Loucy (cell line): ENCODE measurements at regions not wholly inside any gene's neighbourhood (a gene's known extent, or its start where the extent isn't known, plus 50 kb on each side); places are given as distances from the start of the nearest gene placed in this dataset.

Experiments
- H2AFZ ChIP-seq: fragments of 200-600 bp; sonication (generic); 2 replicates; pipeline ENCODE4 v1.6.0; 2016; ENCODE audit warnings: antibody characterized with exemption, mild to moderate bottlenecking, low read length, moderate library complexity
- H3F3A ChIP-seq: fragments of 200-600 bp; 2 replicates; pipeline ENCODE4 v1.6.0; 2016; ENCODE audit warnings: antibody characterized with exemption, low read depth, mild to moderate bottlenecking
- H3K27me3 ChIP-seq: fragments of 200-600 bp; sonication (generic); 2 replicates; pipeline ENCODE4 v1.6.1; 2014; ENCODE audit warnings: low read length, mild to moderate bottlenecking; ENCODE audit not compliant: insufficient read depth, poor library complexity, severe bottlenecking
- H3K36me3 ChIP-seq: fragments of 200-600 bp; sonication (generic); 2 replicates; pipeline ENCODE4 v1.6.1; 2016; ENCODE audit warnings: low read length; ENCODE audit not compliant: insufficient read depth
- H3K4me1 ChIP-seq: fragments of 200-600 bp; sonication (generic); 2 replicates; pipeline ENCODE4 v1.5.1; 2014; ENCODE audit warnings: low read length, mild to moderate bottlenecking; ENCODE audit not compliant: insufficient read depth, poor library complexity, severe bottlenecking
- H3K4me2 ChIP-seq: fragments of 200-600 bp; sonication (generic); 2 replicates; pipeline ENCODE4 v1.6.0; 2014; ENCODE audit warnings: antibody characterized with exemption, low read length, low read depth, mild to moderate bottlenecking; ENCODE audit not compliant: poor library complexity, severe bottlenecking
- H3K4me3 ChIP-seq: fragments of 200-600 bp; sonication (generic); 2 replicates; pipeline ENCODE4 v1.5.1; 2014; ENCODE audit warnings: low read length, mild to moderate bottlenecking, mixed read lengths; ENCODE audit not compliant: poor library complexity, severe bottlenecking
- H3K79me2 ChIP-seq: fragments of 200-600 bp; sonication (generic); 2 replicates; pipeline ENCODE4 v1.6.1; 2014; ENCODE audit warnings: low read length; ENCODE audit not compliant: insufficient read depth
- H3K9ac ChIP-seq: fragments of 200-600 bp; sonication (generic); 2 replicates; pipeline ENCODE4 v1.6.0; 2014; ENCODE audit warnings: mild to moderate bottlenecking, low read depth, low read length, moderate library complexity; ENCODE audit not compliant: poor library complexity, severe bottlenecking
- H3K9me2 ChIP-seq: fragments of 200-600 bp; sonication (generic); replicated peaks from 2 replicates; pipeline ENCODE4 v1.6.1; 2016; ENCODE audit warnings: low read depth, low read length, mixed read lengths
- H3K9me3 ChIP-seq: fragments of 200-600 bp; sonication (generic); 2 replicates; pipeline ENCODE4 v1.6.1; 2014; ENCODE audit warnings: mild to moderate bottlenecking, antibody characterized with exemption, low read length, low read depth; ENCODE audit not compliant: insufficient read depth
- H4K20me1 ChIP-seq: fragments of 200-600 bp; sonication (generic); 2 replicates; pipeline ENCODE4 v1.6.0; 2014; ENCODE audit warnings: antibody characterized with exemption, low read length, mild to moderate bottlenecking; ENCODE audit not compliant: insufficient read depth, poor library complexity, severe bottlenecking
- EZH2phosphoT487 ChIP-seq: fragments of 200-600 bp; IDR thresholded peaks from 2 replicates; pipeline ENCODE4 v1.6.1; 2018; ENCODE audit warnings: antibody characterized with exemption, mild to moderate bottlenecking, moderate library complexity, borderline replicate concordance
- TF ChIP-seq, protein P1 (sequence below): fragments of 200-600 bp; sonication (generic); conservative IDR thresholded peaks from 2 replicates; pipeline ENCODE4 v1.5.1; 2014; ENCODE audit warnings: mild to moderate bottlenecking, antibody characterized with exemption, low read length

GRCh38 chr15:45980366-45980765, 345.5 kb downstream of the SQOR start:
- Histone ChIP-seq H3K36me3 (no peaks in the 10 kb centered on the region), H3K4me3 (no peak overlapping the region), H3K4me1 (no peaks in the 10 kb centered on the region), H4K20me1 (no peaks in the 10 kb centered on the region), H3K79me2 (no peaks in the 10 kb centered on the region), H2AFZ (no peak overlapping the region), H3K9me2 (no peaks in the 10 kb centered on the region), H3K9ac (no peak overlapping the region), H3K27me3 (no peaks in the 10 kb centered on the region), H3F3A (no peaks in the 10 kb centered on the region), H3K9me3 (no peaks in the 10 kb centered on the region), H3K4me2 (no peak overlapping the region)
- TF ChIP-seq, protein P1, sequence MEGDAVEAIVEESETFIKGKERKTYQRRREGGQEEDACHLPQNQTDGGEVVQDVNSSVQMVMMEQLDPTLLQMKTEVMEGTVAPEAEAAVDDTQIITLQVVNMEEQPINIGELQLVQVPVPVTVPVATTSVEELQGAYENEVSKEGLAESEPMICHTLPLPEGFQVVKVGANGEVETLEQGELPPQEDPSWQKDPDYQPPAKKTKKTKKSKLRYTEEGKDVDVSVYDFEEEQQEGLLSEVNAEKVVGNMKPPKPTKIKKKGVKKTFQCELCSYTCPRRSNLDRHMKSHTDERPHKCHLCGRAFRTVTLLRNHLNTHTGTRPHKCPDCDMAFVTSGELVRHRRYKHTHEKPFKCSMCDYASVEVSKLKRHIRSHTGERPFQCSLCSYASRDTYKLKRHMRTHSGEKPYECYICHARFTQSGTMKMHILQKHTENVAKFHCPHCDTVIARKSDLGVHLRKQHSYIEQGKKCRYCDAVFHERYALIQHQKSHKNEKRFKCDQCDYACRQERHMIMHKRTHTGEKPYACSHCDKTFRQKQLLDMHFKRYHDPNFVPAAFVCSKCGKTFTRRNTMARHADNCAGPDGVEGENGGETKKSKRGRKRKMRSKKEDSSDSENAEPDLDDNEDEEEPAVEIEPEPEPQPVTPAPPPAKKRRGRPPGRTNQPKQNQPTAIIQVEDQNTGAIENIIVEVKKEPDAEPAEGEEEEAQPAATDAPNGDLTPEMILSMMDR: no peak

DNA sequence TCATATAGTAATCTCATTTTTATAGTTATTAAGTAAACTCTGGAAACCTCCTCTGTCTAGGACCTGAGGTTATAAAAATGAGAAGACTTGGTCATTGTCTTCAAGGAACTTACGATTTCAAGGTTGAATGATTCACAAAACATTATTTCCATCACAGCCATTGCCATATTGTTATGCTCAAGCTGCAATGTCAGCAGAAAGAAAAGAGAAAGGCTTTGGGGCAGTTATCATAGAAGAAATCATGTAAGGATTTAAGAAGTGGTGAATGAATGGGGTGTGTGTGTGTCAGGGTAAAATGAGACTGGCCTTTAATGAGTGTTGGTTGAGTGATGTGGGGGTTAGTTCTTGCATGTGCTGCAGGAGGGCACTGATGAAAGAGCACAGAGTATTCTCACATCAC, 346.8 kb downstream of the SQOR start:
- no peak for TF ChIP-seq EZH2phosphoT487
- TF ChIP-seq, protein P1: no peak
- H3K4me3 ChIP-seq: no peak overlapping the region
- no peaks in the 10 kb centered on the region for H3K9me3 ChIP-seq
- H3K36me3 ChIP-seq: no peaks in the 10 kb centered on the region
- no peak overlapping the region for H3K4me2 ChIP-seq
- no peak overlapping the region for H2AFZ ChIP-seq
- H3K9me2 ChIP-seq: no peaks in the 10 kb centered on the region
- H4K20me1 ChIP-seq: no peaks in the 10 kb centered on the region
- no peaks in the 10 kb centered on the region for H3K79me2 ChIP-seq
- no peaks in the 10 kb centered on the region for H3K4me1 ChIP-seq
- no peaks in the 10 kb centered on the region for H3F3A ChIP-seq
- H3K27me3 ChIP-seq: no peaks in the 10 kb centered on the region
- H3K9ac ChIP-seq: no peak overlapping the region

DNA sequence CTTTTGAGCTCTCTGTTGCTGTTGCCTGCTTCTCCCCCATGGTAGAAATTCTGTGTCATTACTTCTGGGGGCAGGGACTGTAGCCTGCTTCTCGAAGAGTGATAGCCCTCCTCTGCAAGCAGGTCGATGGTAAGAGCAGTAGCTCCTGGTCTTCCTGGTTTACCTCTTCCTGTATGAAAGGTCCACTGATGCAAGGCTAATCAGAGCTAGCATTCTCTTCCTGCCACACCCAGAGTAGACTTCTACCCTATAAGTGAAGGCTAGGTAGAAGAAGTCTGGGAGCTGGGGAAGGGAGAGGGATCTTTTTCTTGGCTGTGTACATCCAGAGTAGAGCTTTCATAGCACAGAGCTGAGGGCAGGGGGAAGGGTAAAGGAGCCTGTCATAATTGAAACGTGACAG, 357.0 kb downstream of the SQOR start:
- H3K9me3 ChIP-seq: no peaks in the 10 kb centered on the region
- TF ChIP-seq, protein P1: no peak
- no peak for TF ChIP-seq EZH2phosphoT487
- H2AFZ ChIP-seq: no peak overlapping the region
- no peaks in the 10 kb centered on the region for H3K36me3 ChIP-seq
- no peak overlapping the region for H3K4me2 ChIP-seq
- no peaks in the 10 kb centered on the region for H3K79me2 ChIP-seq
- no peaks in the 10 kb centered on the region for H3F3A ChIP-seq
- no peak overlapping the region for H3K9ac ChIP-seq
- 0 out of 2 replicates have a peak, but pooled peaks cover 4% of the 10 kb centered on the region for H3K9me2 ChIP-seq
- no peaks in the 10 kb centered on the region for H4K20me1 ChIP-seq
- H3K4me3 ChIP-seq: no peak overlapping the region
- no peaks in the 10 kb centered on the region for H3K27me3 ChIP-seq
- no peaks in the 10 kb centered on the region for H3K4me1 ChIP-seq
